CD4-positive, alpha-beta memory T cell (primary cell): ENCODE measurements at regions not wholly inside any gene's neighbourhood (a gene's known extent, or its start where the extent isn't known, plus 50 kb on each side); places are given as distances from the start of the nearest gene placed in this dataset.
"Not testable (repeated sequence)": the region's sequence is repeated elsewhere in the genome, so short reads cannot be mapped to it uniquely, and the experiment has no call there.

ENCODE experiments used
- CTCF ChIA-PET: fragments of 350-600 bp; sonication (Branson Sonifier 250); formaldehyde crosslinking; loops from one replicate; lab custom pipeline; 2021; ENCODE audit warnings: inconsistent platforms; ENCODE audit not compliant: partially characterized antibody; lab: Charles Lee
- POLR2A ChIA-PET: fragments of 350-600 bp; sonication (Branson Sonifier 250); formaldehyde crosslinking; loops from one replicate; lab custom pipeline; 2021; ENCODE audit not compliant: partially characterized antibody; lab: Charles Lee
- DNase-seq, 5 donors: peaks; one replicate each; pipeline versions ENCODE4 v3.0.0 to v3.0.0-alpha.2; 2020 to 2022; ENCODE audit warnings: mixed read lengths in 1 of 5
- H3K27ac ChIP-seq: one replicate; pipeline ENCODE4 v1.7.0; 2013; ENCODE audit warnings: low read depth, low read length
- H3K27me3 ChIP-seq: 2 replicates; pipeline ENCODE4 v1.7.0; 2013; ENCODE audit warnings: mild to moderate bottlenecking, low read length, moderate library complexity; ENCODE audit not compliant: insufficient read depth
- H3K36me3 ChIP-seq: 2 replicates; pipeline ENCODE4 v1.7.0; 2013; ENCODE audit warnings: mild to moderate bottlenecking, low read length, moderate library complexity; ENCODE audit not compliant: insufficient read depth
- H3K4me1 ChIP-seq: 2 replicates; pipeline ENCODE4 v1.7.0; 2013; ENCODE audit warnings: mild to moderate bottlenecking, low read length, moderate library complexity; ENCODE audit not compliant: insufficient read depth
- H3K4me3 ChIP-seq, 2 donors: one replicate each; pipeline ENCODE4 v1.7.0; 2013; ENCODE audit warnings: low read length in 2 of 2, mild to moderate bottlenecking in 1 of 2
- H3K9me3 ChIP-seq, 2 donors: one replicate each; pipeline ENCODE4 v1.7.0; 2013; ENCODE audit warnings: low read length in 2 of 2, control low read depth in 1 of 2; ENCODE audit not compliant: control insufficient read depth in 1 of 2
- H3K27ac Mint-ChIP-seq, 7 donors: one replicate each; pipeline ENCODE4 v1.8.0; 2020 to 2021; ENCODE audit warnings: mixed read lengths in 7 of 7, mild to moderate bottlenecking in 6 of 7, inconsistent platforms in 3 of 7, moderate library complexity in 3 of 7
- H3K27me3 Mint-ChIP-seq, 2 donors: one replicate each; pipeline ENCODE4 v1.8.0; 2020 to 2021; ENCODE audit warnings: mixed read lengths in 2 of 2
- H3K36me3 Mint-ChIP-seq, 2 donors: one replicate each; pipeline ENCODE4 v1.8.0; 2020 to 2021; ENCODE audit warnings: mixed read lengths in 2 of 2, inconsistent platforms in 1 of 2, mild to moderate bottlenecking in 1 of 2
- H3K4me1 Mint-ChIP-seq, 4 donors: one replicate each; pipeline ENCODE4 v1.8.0; 2020 to 2021; ENCODE audit warnings: mixed read lengths in 4 of 4, mild to moderate bottlenecking in 1 of 4
- H3K4me3 Mint-ChIP-seq, 8 donors: one replicate each; pipeline ENCODE4 v1.8.0; 2020 to 2021; ENCODE audit warnings: mixed read lengths in 8 of 8, mild to moderate bottlenecking in 7 of 8, moderate library complexity in 6 of 8, inconsistent platforms in 3 of 8
- H3K9me3 Mint-ChIP-seq, 8 donors: one replicate each; pipeline ENCODE4 v1.8.0; 2020 to 2021; ENCODE audit warnings: mixed read lengths in 8 of 8, mild to moderate bottlenecking in 5 of 8, inconsistent platforms in 3 of 8, moderate library complexity in 1 of 8
- intact Hi-C: fragments of 100-400 bp; cut with micrococcal nuclease; formaldehyde crosslinking; loops from one replicate; pipeline ENCODE4 v1.15.1; 2023

DNA sequence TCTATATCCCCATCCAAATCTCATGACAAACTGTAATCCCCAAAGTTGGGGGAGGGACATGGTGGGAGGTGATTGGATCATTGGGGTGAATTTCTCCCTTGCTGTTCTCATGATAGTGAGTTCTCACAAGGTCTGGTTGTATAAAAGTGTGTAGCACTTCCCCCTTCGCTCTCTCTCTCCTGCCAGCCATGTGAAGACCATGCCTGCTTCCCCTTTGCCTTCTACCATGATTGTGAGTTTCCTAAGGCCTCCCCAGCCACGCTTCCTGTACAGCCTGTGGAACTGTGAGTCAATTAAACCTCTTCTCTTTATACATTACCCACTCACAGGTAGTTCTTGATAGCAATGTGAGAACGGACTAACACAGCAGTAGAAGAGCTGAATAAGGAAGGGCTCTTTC is 62.6 kb upstream of the VASH1 start:
- Mint-ChIP-seq H3K27ac (no peak overlapping the region), H3K27me3 (peaks cover 4% of the 10 kb centered on the region in 2 donors), H3K36me3 (no peaks in the 10 kb centered on the region), H3K9me3 (no peaks in the 10 kb centered on the region), H3K4me1 (no peaks in the 10 kb centered on the region), H3K4me3 (no peak overlapping the region)
- Histone ChIP-seq H3K27ac (no peak overlapping the region), H3K27me3 (no peaks in the 10 kb centered on the region), H3K9me3 (no peaks in the 10 kb centered on the region), H3K4me1 (no peaks in the 10 kb centered on the region), H3K36me3 (no peaks in the 10 kb centered on the region), H3K4me3 (no peak overlapping the region)
- ChIA-PET POLR2A (no interaction called here), CTCF (interaction anchor here (1.9 kb wide), 1 partner anchor 11 kb away, joined by 6 read pairs; no protein-coding TSS in a partner anchor)
- intact Hi-C loops: no loop called here
- no peak for DNase-seq

DNA sequence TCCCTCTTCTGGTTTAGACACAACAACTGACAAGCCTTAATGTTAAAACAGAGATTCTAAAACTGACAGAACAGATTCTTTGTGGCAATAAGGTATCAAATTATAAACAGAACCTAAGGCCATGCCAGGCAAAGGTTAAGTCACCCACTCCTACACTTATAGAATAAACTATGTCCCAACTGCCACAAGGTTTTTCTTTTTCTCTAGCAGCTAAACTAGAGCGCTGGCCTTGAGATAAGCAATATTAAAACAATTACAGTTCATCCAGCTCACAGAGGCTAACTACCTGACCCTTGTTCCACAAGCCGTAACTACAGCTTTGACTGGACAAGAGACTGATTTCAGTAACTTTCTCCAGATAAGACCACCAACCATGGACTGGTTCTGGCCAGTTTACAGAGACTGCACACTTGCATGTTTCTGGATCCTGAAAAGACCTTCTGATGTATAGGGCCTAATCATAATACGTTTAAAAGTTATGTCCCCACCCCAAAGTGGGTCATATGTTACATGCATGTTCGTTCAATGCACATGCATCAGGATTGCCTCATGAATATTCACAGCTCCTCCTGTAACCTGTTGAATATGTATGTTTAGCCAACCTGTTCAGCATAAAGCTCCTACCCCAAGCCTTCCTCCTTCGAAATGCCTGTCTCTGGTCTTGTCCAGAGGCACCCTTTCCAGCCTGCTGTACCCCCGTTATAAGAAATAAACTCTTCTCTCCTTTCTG is 61.9 kb upstream of the VASH1 start:
- no peaks in the 10 kb centered on the region for H3K36me3 Mint-ChIP-seq
- Histone ChIP-seq H3K9me3 (no peaks in the 10 kb centered on the region), H3K4me1 (no peaks in the 10 kb centered on the region), H3K27me3 (no peaks in the 10 kb centered on the region), H3K4me3 (no peak overlapping the region), H3K27ac (no peak overlapping the region), H3K36me3 (no peaks in the 10 kb centered on the region)
- no peaks in the 10 kb centered on the region for H3K4me1 Mint-ChIP-seq
- H3K27ac Mint-ChIP-seq: peak overlapping the region in 1 of 7 donors; percentile 26
- POLR2A ChIA-PET: no interaction called here
- H3K27me3 Mint-ChIP-seq: peaks cover 2 to 4% of the 10 kb centered on the region in 2 donors
- CTCF ChIA-PET: interaction anchor here (1.9 kb wide), 1 partner anchor 11 kb away, joined by 6 read pairs; no protein-coding TSS in a partner anchor
- H3K9me3 Mint-ChIP-seq: no peaks in the 10 kb centered on the region
- intact Hi-C loops: no loop called here
- no peak for DNase-seq
- no peak overlapping the region for H3K4me3 Mint-ChIP-seq

GRCh38 chr14:76699939-76700590 is 61.2 kb upstream of the VASH1 start:
- H3K27ac ChIP-seq: no peak overlapping the region
- no peaks in the 10 kb centered on the region for H3K4me1 ChIP-seq
- H3K4me1 Mint-ChIP-seq: no peaks in the 10 kb centered on the region
- DNase-seq: no peak
- no peaks in the 10 kb centered on the region for H3K9me3 ChIP-seq
- no peaks in the 10 kb centered on the region for H3K9me3 Mint-ChIP-seq
- intact Hi-C loops: no loop called here
- H3K36me3 Mint-ChIP-seq: no peaks in the 10 kb centered on the region
- H3K4me3 ChIP-seq: no peak overlapping the region
- no peak overlapping the region for H3K27ac Mint-ChIP-seq
- H3K36me3 ChIP-seq: no peaks in the 10 kb centered on the region
- ChIA-PET POLR2A (no interaction called here), CTCF (interaction anchor here (1.3 to 1.9 kb wide), 2 partner anchors 10 to 11 kb away, joined by 4 to 6 read pairs; no protein-coding TSS in a partner anchor)
- no peak overlapping the region for H3K4me3 Mint-ChIP-seq
- peaks cover 0 to 2% of the 10 kb centered on the region in 2 donors for H3K27me3 Mint-ChIP-seq
- no peaks in the 10 kb centered on the region for H3K27me3 ChIP-seq

GRCh38 chr14:76701436-76701835 is 59.8 kb upstream of the VASH1 start:
- no peak overlapping the region for H3K4me3 ChIP-seq
- no peak overlapping the region for H3K27ac ChIP-seq
- ChIA-PET CTCF (interaction anchor here (2.0 kb wide), 1 partner anchor 8 kb away, joined by 4 read pairs; no protein-coding TSS in a partner anchor), POLR2A (no interaction called here)
- intact Hi-C loops: no loop called here
- no peaks in the 10 kb centered on the region for H3K9me3 Mint-ChIP-seq
- no peaks in the 10 kb centered on the region for H3K9me3 ChIP-seq
- no peaks in the 10 kb centered on the region for H3K36me3 Mint-ChIP-seq
- DNase-seq: no peak
- H3K4me1 ChIP-seq: no peaks in the 10 kb centered on the region
- no peak overlapping the region for H3K4me3 Mint-ChIP-seq
- H3K27me3 Mint-ChIP-seq: peaks cover 5 to 6% of the 10 kb centered on the region in 2 donors
- no peaks in the 10 kb centered on the region for H3K4me1 Mint-ChIP-seq
- H3K27ac Mint-ChIP-seq: no peak overlapping the region
- no peaks in the 10 kb centered on the region for H3K27me3 ChIP-seq
- no peaks in the 10 kb centered on the region for H3K36me3 ChIP-seq

GRCh38 chr14:76701981-76702380 is 59.3 kb upstream of the VASH1 start:
- intact Hi-C loops: no loop called here
- no peaks in the 10 kb centered on the region for H3K4me1 Mint-ChIP-seq
- Histone ChIP-seq H3K4me3 (no peak overlapping the region), H3K27ac (no peak overlapping the region), H3K27me3 (no peaks in the 10 kb centered on the region), H3K9me3 (no peaks in the 10 kb centered on the region), H3K4me1 (no peaks in the 10 kb centered on the region), H3K36me3 (no peaks in the 10 kb centered on the region)
- CTCF ChIA-PET: interaction anchor here (2.0 kb wide), 1 partner anchor 8 kb away, joined by 4 read pairs; no protein-coding TSS in a partner anchor
- H3K36me3 Mint-ChIP-seq: no peaks in the 10 kb centered on the region
- POLR2A ChIA-PET: no interaction called here
- H3K4me3 Mint-ChIP-seq: no peak overlapping the region
- H3K27ac Mint-ChIP-seq: no peak overlapping the region
- peaks cover 5 to 6% of the 10 kb centered on the region in 2 donors for H3K27me3 Mint-ChIP-seq
- no peaks in the 10 kb centered on the region for H3K9me3 Mint-ChIP-seq
- no peak for DNase-seq

GRCh38 chr14:76705214-76705613 is 56.1 kb upstream of the VASH1 start:
- Mint-ChIP-seq H3K4me1 (no peaks in the 10 kb centered on the region), H3K9me3 (no peaks in the 10 kb centered on the region), H3K27me3 (peaks cover 6 to 10% of the 10 kb centered on the region in 2 donors), H3K4me3 (no peak overlapping the region), H3K27ac (peak overlapping the region in 1 of 7 donors; percentile 1), H3K36me3 (no peaks in the 10 kb centered on the region)
- no peaks in the 10 kb centered on the region for H3K36me3 ChIP-seq
- no peak overlapping the region for H3K27ac ChIP-seq
- no peaks in the 10 kb centered on the region for H3K4me1 ChIP-seq
- H3K9me3 ChIP-seq: no peaks in the 10 kb centered on the region
- H3K4me3 ChIP-seq: no peak overlapping the region
- CTCF ChIA-PET: interaction anchor here (0.9 kb wide), 1 partner anchor 390 kb away, joined by 3 read pairs; no protein-coding TSS in a partner anchor
- DNase-seq: no peak
- POLR2A ChIA-PET: no interaction called here
- intact Hi-C loops: no loop called here
- no peaks in the 10 kb centered on the region for H3K27me3 ChIP-seq

- H3K27me3 Mint-ChIP-seq: peaks cover 6 to 10% of the 10 kb centered on the region in 2 donors
- H3K4me1 ChIP-seq, H3K4me3 ChIP-seq, H3K36me3 ChIP-seq, DNase-seq, intact Hi-C loops, H3K9me3 ChIP-seq, H3K27ac ChIP-seq, H3K27me3 ChIP-seq, H3K4me3 Mint-ChIP-seq, H3K27ac Mint-ChIP-seq, H3K9me3 Mint-ChIP-seq, POLR2A ChIA-PET, H3K36me3 Mint-ChIP-seq, H3K4me1 Mint-ChIP-seq: not testable (repeated sequence)
- CTCF ChIA-PET: interaction anchor here (0.8 to 6.7 kb wide), 5 partner anchors 11 to 388 kb away, joined by 3 to 209 read pairs (median 45); partner anchors contain the start of gene ANGEL1
These were observed 55.1 kb upstream of the VASH1 start for GRCh38 chr14:76706207-76706606.
